Hepatocyte (in vitro differentiated cells): ENCODE measurements at regions not wholly inside any gene's neighbourhood (a gene's known extent, or its start where the extent isn't known, plus 50 kb on each side); places are given as distances from the start of the nearest gene placed in this dataset.

Experiments used
- DNase-seq: peaks from one replicate; pipeline ENCODE4 v3.0.0-alpha.2; 2016; ENCODE audit warnings: low spot score
- H2AFZ ChIP-seq: fragments of 200-600 bp; sonication (generic); 2 replicates; pipeline ENCODE4 v1.6.0; 2016; ENCODE audit warnings: antibody characterized with exemption, mild to moderate bottlenecking
- H3K27ac ChIP-seq: fragments of 200-600 bp; sonication (generic); 2 replicates; pipeline ENCODE4 v1.5.1; 2016; ENCODE audit warnings: mild to moderate bottlenecking
- H3K27me3 ChIP-seq: fragments of 200-600 bp; sonication (generic); 2 replicates; pipeline ENCODE4 v1.6.1; 2016
- H3K36me3 ChIP-seq: fragments of 200-600 bp; sonication (generic); replicated peaks from 2 replicates; pipeline ENCODE4 v1.5.1; 2016; ENCODE audit warnings: low read depth; ENCODE audit not compliant: insufficient read depth
- H3K4me1 ChIP-seq: fragments of 200-600 bp; sonication (generic); 2 replicates; pipeline ENCODE4 v1.5.1; 2016; ENCODE audit warnings: mild to moderate bottlenecking, moderate library complexity; ENCODE audit not compliant: insufficient read depth
- H3K4me2 ChIP-seq: fragments of 200-600 bp; sonication (generic); 2 replicates; pipeline ENCODE4 v1.6.0; 2016
- H3K4me3 ChIP-seq: fragments of 200-600 bp; sonication (generic); 2 replicates; pipeline ENCODE4 v1.5.1; 2016; ENCODE audit warnings: mild to moderate bottlenecking
- H3K79me2 ChIP-seq: fragments of 200-600 bp; sonication (generic); 2 replicates; pipeline ENCODE4 v1.6.0; 2017; ENCODE audit warnings: mild to moderate bottlenecking
- H3K9me2 ChIP-seq: fragments of 200-600 bp; sonication (generic); replicated peaks from 2 replicates; pipeline ENCODE4 v1.6.0; 2017; ENCODE audit warnings: mild to moderate bottlenecking; ENCODE audit not compliant: insufficient read depth
- H3K9me3 ChIP-seq: fragments of 200-600 bp; sonication (generic); 2 replicates; pipeline ENCODE4 v1.5.1; 2016; ENCODE audit warnings: low read depth, mild to moderate bottlenecking
- H4K20me1 ChIP-seq: fragments of 200-600 bp; sonication (generic); 2 replicates; pipeline ENCODE4 v1.6.0; 2016; ENCODE audit warnings: mild to moderate bottlenecking; ENCODE audit not compliant: insufficient read depth, poor library complexity, severe bottlenecking
- CTCF ChIP-seq: fragments of 200-600 bp; sonication (generic); IDR thresholded peaks from 2 replicates; pipeline ENCODE4 v1.5.1; 2016; ENCODE audit warnings: antibody characterized with exemption, mild to moderate bottlenecking; ENCODE audit not compliant: poor library complexity
- EZH2 ChIP-seq: fragments of 200-600 bp; sonication (generic); IDR thresholded peaks from 2 replicates; pipeline ENCODE4 v1.6.1; 2016; ENCODE audit warnings: antibody characterized with exemption, mild to moderate bottlenecking, borderline replicate concordance
- EZH2phosphoT487 ChIP-seq: fragments of 200-600 bp; sonication (generic); IDR thresholded peaks from one replicate; pipeline ENCODE4 v1.6.1; 2018; ENCODE audit warnings: antibody characterized with exemption, mild to moderate bottlenecking, low read depth, moderate library complexity; ENCODE audit not compliant: unreplicated experiment, severe bottlenecking
- WGBS: methylation state at CpG from one replicate; pipeline ENCODE4 v1.1.6; 2016; ENCODE audit warnings: low lambda C conversion rate; ENCODE audit errors: missing lambda C conversion rate; 5-methylcytosine and 5-hydroxymethylcytosine counted together

DNA sequence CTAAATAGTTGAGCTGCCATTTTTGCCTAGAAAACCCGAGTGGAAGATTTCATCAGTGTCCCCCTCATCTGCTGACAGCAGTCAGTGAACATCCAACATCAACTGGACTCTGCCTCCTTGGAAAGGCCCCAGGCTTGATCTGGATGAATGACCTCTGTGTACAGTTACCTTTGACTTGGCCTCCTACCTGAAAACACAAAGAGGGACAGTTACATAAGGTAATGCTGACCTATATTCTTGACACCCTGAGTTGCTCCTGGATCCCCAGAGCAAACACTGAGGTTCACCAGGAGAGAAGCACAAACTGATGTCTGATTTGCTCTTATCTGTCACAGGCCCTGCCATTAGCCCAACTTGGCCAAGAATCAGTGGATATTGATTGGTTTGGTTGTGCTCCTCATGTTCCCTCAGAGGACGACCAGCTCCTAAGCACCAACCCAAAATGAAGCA is 138.9 kb downstream of the PROX1 start:
- TF ChIP-seq EZH2phosphoT487 (no peak), CTCF (no peak), EZH2 (no peak)
- 89% methylated on average over 2 of the region's 2 CpGs for WGBS
- Histone ChIP-seq H3K36me3 (no peaks in the 10 kb centered on the region), H3K27ac (no peak overlapping the region), H3K9me2 (no peaks in the 10 kb centered on the region), H4K20me1 (no peaks in the 10 kb centered on the region), H2AFZ (no peak overlapping the region), H3K4me3 (no peak overlapping the region), H3K79me2 (no peaks in the 10 kb centered on the region), H3K9me3 (no peaks in the 10 kb centered on the region), H3K27me3 (no peaks in the 10 kb centered on the region), H3K4me1 (peaks cover 15% of the 10 kb centered on the region), H3K4me2 (no peak overlapping the region)
- peak; percentile 13 for DNase-seq

GRCh38 chr1:214127705-214128104 is 139.9 kb downstream of the PROX1 start:
- no peaks in the 10 kb centered on the region for H4K20me1 ChIP-seq
- WGBS: 98% methylated on average over 4 of the region's 4 CpGs
- H3K79me2 ChIP-seq: no peaks in the 10 kb centered on the region
- H3K9me3 ChIP-seq: no peaks in the 10 kb centered on the region
- no peak overlapping the region for H3K4me3 ChIP-seq
- TF ChIP-seq CTCF (no peak), EZH2 (no peak), EZH2phosphoT487 (no peak)
- no peaks in the 10 kb centered on the region for H3K36me3 ChIP-seq
- H3K4me2 ChIP-seq: no peak overlapping the region
- H3K27me3 ChIP-seq: no peaks in the 10 kb centered on the region
- H3K27ac ChIP-seq: no peak overlapping the region
- H2AFZ ChIP-seq: no peak overlapping the region
- no peaks in the 10 kb centered on the region for H3K9me2 ChIP-seq
- peaks cover 15% of the 10 kb centered on the region for H3K4me1 ChIP-seq
- no peak for DNase-seq

DNA sequence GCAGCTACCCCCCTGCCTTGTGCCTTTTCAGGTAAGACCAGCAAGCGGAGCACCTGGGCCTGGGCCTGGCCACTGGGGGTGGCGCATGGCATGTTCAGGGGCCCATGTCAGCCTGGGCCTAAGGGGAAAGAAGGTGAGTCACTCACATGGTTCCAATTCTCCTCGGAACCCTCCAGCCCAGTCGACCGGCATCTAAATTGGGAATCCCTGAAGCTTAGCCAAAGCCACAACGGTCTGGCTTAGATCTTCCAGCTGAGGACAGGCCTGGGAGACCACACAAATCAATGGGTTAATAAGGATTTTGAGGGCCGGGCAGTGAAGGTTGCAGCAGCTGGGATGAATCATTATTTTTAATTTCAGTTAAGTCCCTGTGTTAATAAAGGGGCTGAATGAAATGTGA is 145.1 kb upstream of the SMYD2 start:
- no peak overlapping the region for H3K4me2 ChIP-seq
- H3K4me3 ChIP-seq: no peak overlapping the region
- H3K4me1 ChIP-seq: no peaks in the 10 kb centered on the region
- no peak overlapping the region for H2AFZ ChIP-seq
- no peak overlapping the region for H3K27ac ChIP-seq
- no peaks in the 10 kb centered on the region for H3K27me3 ChIP-seq
- no peaks in the 10 kb centered on the region for H3K36me3 ChIP-seq
- no peak for TF ChIP-seq EZH2
- TF ChIP-seq CTCF: no peak
- no peak for TF ChIP-seq EZH2phosphoT487
- WGBS: 56% methylated on average over 7 of the region's 7 CpGs
- no peaks in the 10 kb centered on the region for H3K79me2 ChIP-seq
- H3K9me3 ChIP-seq: no peaks in the 10 kb centered on the region
- H4K20me1 ChIP-seq: no peaks in the 10 kb centered on the region
- no peak for DNase-seq
- H3K9me2 ChIP-seq: no peaks in the 10 kb centered on the region

GRCh38 chr1:214136324-214136919 is 144.5 kb upstream of the SMYD2 start:
- Histone ChIP-seq H3K36me3 (no peaks in the 10 kb centered on the region), H3K27ac (no peak overlapping the region), H3K4me3 (no peak overlapping the region), H3K9me3 (no peaks in the 10 kb centered on the region), H3K27me3 (no peaks in the 10 kb centered on the region), H3K9me2 (no peaks in the 10 kb centered on the region), H3K4me1 (no peaks in the 10 kb centered on the region), H3K79me2 (no peaks in the 10 kb centered on the region), H2AFZ (no peak overlapping the region), H3K4me2 (no peak overlapping the region), H4K20me1 (no peaks in the 10 kb centered on the region)
- DNase-seq: no peak
- 48% methylated on average over 8 of the region's 8 CpGs for WGBS
- TF ChIP-seq CTCF (no peak), EZH2phosphoT487 (no peak), EZH2 (no peak)
